ENCODE measurements at regions not wholly inside any gene's neighbourhood (a gene's known extent, or its start where the extent isn't known, plus 50 kb on each side); places are given as distances from the start of the nearest gene placed in this dataset.
"Not testable (repeated sequence)": the region's sequence is repeated elsewhere in the genome, so short reads cannot be mapped to it uniquely, and the experiment has no call there.

DNA sequence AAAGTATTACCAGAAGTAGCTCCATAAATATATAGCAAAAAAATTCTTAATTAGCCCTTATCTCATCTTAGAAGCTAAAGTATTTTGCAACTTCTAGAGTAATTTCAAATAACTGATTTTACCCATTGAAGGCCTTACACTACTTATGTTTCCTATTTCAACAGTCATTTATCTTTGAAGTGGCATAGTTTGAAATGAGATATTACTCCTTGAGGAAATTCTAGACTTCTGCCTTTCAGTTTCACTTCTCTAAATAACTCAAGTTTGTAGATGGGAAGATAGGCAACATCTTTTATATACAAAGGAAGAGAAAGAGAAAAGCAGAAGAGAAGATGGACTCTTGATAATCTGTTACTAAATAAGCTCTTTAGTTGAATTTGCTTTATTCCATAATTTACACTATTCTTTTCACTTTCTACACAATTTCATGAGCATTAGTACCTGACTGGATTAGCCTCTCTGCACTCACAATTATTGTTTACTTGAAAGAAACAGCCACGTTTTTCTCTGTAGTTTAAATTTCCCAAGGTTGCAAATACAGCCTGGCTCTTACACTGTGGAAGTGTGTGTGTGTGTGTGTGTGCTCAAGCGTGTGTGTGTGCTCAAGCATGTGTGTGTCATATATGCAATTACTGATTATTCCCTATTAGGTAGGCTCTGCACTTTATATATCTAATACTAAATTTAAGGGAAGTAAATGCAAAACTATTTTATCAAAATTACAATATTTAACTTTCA, 60.6 kb upstream of the EMB start:
- DNase-seq = no peak

DNA sequence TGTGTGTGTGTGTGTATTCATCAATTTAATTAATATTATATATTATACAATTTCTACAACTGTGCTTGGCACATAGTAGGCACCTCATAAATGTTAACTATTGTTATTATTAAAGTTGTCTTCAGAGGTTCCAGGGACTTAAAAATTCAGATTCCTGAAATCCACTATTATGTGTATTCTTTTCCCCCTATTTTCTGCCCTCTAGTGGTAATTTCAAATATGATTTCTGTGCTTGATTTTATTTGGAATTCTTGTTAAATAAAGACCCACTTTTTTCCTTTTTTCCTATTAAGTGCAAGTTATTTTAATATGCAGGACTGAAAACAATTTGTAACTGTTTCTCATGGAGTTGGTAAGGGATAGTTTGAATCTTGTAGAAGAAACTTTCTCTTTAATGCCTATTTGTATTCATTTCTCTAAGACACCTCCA, 72.0 kb upstream of the EMB start:
- DNase-seq = not testable (repeated sequence)

DNA sequence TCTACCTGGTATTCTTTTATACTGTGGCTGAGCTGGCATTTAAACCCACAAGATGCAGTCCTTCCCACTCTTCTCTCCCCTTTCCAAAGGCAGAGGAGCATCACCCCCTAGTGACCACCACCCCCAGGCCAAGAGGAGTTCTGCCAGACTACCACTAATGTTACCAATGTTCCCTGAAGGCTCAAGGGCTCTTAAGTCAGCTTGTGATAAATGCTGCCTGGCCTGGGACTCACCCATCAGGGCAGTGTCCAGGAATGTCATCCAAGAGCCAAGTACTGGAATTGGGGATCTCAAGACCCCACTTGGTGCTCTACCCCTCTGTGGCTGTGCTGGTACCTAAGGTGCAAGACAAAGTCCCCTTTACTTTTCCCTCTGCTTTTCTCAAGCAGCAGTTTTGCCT, 80.0 kb upstream of the EMB start:
- DNase-seq = not testable (repeated sequence)

DNA sequence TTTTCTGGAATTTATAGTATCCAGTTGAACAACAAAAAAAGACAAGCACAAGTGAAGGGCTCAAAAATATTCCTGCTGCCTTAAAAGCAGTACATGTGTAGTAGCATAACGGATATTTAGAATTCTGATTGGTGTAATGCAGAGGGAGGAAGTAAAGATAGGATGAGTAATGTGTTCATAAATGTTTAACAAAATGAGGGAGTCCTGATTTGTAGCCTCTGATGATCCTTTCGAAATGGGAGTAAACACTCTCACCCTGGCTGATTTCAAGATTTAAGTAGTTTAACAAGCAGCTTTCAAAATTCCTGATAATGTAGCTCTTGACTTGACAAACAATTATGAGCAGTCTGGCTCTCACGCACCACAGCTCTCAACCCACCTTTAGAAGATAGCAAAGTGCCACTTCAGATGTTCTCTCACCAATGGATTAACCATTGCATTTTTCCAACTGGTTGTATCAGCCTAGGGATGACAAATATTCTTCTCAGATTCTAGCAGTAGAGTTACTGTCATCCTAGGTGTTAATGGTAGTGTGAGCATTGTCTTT, 86.5 kb upstream of the EMB start:
- DNase-seq = peak; percentile 73

DNA sequence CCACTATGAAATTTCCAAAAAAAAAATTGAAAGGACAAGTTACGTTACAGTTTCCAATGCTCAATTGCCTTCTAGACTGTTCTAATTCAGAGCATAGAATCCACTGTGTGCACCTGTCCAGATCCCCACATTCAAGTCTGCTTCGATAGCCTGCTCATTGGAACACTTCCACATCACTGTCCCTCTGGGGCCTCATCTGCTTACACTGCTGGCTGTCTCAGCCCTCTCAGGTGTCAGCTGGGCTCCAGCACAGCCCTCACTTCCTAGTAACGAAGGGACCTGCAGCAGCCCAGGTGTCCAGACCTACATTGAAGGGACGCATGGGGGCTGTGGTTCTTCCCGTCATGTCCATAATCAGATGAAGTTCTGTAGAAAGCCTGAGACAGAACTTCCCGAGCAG, 94.3 kb upstream of the EMB start:
- no peak for DNase-seq

DNA sequence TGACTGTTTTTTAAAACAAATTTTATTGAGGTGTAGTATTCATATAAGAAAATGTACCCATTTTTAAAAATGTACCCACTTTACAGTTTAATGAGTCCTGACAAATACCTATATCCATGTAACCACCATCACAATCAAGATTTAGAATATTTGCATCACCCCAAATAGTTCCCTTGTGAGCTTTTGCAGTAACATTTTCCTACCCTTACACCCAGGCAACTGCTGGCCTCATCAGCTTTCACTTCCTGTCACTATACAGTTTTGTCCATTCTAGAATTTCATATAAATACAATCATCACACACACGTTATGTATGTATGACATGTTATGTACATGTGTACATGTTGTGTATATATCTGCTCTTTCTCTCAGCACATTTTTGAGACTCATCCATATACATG, 96.4 kb upstream of the EMB start:
- not testable (repeated sequence) for DNase-seq

DNA sequence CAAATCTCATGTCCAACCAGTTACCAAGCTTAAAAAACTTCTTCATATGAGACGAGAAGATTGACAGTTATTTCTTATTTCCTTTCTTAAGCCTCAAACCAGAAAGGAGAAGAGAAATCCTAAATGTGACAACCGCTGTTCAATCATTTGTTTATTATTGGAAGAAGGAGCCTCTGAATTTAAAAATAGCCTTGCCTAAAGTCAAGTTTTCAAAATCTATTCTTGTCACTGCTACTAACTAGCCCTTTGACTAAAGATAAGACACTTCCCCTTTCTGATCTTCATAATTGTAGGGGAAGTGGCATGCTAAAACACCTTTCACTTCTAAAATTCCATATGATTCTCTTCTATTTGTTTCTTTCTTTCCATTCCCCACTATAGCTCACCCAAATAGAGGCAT, 106.2 kb upstream of the EMB start:
- no peak for DNase-seq

DNA sequence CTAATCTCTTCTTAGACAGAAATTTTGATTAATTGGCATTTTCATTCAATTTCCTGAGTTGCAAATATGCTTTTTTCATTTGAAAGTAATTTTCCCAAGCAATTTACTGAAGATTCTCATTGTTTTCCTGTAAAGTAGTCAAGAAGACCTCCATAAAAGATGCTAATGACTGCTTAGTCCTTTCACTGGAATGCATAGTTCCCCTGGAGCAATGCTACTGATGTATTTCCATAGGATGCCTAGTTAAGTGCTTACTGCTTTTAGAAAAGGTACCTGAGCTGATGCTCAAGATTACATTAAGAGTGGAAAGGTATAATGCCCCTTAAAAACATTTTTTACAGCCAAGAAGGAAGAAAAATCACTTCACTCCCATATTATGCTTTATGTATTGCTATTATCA, 109.2 kb upstream of the EMB start:
- no peak for DNase-seq

DNA sequence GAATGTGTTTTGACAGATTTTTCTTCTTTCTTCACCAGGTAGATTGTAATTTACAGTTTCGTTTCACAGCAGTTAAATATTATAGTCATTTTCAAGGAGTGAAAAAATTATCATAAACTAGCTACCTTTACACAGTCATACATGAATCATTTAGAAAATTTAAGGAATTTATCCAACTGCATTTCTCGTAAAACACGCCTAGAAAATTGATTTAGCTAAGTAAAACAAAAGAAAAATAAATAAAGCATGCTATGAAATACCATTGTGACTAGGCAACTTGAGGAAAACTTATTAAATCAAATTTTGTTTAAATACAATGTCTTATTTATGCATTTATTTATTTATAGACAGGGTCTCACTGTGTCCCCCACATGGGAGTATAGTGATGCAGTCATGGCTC, 109.9 kb upstream of the EMB start:
- DNase-seq = no peak

DNA sequence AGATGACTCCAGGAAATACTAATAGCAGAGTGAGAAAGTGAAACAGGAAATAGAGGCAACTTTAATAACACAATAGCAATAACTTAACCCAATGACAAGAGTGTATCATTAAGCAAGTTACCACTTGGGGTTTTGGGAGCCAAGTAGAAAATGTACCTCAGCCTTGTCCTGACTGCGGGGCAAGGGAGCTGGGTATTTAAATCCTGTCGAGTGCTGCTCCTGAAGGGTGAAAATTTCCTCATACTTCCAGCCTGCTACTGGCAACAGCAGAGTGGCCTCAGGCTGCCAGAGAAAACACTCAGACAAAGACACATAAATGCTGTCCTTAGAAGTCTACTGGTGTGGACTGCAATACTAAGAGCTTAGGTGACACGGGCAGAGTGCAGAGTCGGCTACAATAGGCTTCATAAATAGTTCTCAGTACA, 112.5 kb upstream of the EMB start:
- DNase-seq = no peak

DNA sequence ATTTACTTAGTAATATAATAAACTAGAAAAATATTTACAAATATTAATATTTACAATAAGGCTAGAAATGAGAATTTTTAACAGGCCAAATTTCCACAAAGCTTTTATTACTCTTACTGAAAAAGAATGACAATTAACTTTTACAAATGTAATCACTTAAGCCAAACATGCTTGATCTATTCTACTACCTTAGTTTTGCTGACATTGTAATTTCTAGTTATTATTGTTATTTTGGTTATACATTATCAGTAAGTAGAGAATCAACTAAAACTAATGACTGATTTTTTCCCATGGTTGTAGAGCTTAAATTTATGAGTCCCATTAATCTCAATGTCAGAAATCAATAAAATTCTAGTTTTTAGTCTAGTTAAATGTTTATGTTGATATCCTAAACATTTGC, 107.8 kb upstream of the PARP8 start:
- DNase-seq = not testable (repeated sequence)

DNA sequence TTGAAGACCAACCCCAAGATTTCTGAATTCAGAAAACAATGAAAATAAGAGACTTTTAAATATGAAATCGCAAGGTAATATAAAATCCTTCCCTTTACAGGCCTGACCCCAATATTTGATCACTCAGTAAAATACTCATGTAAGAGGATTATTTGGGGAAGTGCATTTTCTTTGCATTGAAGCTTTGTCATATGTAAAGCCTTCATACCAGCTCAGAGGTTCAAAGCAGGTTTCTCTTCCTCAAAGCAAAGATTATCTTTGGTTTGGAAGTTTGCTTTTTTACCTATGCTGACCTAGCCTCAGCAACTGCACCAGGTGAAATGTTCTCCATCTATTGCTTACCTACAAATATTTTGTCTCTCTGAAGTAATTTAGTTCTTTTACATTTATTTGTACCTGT, 106.5 kb upstream of the PARP8 start:
- DNase-seq = no peak

DNA sequence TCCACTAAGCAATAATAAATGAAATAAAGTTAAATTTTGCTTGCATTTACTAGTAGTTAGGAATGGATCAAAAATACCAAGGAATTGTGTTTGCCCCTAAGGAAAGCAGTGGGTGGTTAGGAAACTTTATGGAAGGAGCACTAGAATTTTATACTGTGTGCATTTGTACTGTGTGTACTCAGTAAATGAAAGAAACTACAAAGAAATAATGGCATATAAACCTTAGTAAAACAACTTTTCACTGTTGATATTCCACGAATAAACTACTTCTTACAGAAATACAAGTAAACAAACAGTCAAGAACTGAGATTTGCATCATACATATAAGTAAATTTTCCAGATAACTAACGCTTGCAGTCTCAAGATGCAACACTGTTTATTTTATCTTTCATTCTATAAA, 103.7 kb upstream of the PARP8 start:
- no peak for DNase-seq

DNA sequence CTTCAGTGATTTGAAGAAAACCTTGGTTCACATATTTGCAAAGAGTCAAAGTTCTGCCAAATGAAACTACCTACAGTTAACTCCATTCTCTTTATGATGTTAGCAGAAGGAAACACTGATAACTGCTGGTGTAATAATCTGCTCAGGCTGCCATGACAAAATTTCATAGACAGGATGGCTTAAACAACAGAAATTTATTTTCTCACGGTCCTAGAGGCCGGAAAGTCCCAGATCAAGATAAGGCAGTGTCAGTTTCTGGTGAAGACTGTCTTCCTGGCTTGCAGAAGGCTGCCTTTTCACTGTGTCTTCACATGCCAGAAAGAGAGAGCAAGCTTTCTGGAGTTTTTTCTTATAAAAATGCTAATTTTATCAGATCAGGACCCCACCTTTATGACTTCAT, 102.4 kb upstream of the PARP8 start:
- no peak for DNase-seq

DNA sequence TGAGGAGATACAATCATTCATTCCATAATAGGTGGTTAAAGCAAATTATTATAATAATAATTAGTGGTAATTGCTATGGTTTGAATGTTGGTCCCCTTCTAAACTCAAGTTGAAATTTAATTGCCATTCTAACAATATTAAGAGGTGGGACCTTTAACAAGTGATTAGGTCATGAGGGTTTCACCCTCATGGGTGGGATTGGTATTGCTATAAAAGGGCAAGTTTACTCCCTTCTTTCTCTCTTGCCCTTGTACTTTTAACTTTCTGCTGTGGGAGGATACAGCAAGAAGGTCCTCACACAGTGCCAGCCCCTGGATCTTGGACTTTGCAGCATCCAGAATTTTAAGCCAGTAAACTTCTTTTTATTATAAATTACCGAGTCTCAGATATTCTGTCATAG, 101.9 kb upstream of the PARP8 start:
- no peak for DNase-seq

DNA sequence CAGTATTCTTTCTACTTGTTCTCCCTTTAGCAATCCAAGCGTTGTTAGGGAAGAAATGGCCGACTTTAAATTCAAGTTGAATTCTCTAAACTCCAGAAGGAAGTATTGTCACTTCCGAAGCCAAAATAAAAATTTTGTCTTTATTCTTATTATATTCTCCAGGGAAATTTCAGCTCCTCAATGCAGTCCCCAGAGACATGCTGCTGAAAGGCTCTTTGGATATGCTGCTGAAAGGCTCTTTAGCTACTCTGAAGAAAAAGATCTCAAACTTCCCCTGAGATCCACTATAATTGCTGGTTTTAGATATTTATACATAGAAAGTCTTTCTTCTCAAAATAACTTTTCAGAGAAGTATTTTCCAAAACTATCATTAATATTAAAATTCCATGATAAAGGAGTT, 92.3 kb upstream of the PARP8 start:
- DNase-seq = no peak

DNA sequence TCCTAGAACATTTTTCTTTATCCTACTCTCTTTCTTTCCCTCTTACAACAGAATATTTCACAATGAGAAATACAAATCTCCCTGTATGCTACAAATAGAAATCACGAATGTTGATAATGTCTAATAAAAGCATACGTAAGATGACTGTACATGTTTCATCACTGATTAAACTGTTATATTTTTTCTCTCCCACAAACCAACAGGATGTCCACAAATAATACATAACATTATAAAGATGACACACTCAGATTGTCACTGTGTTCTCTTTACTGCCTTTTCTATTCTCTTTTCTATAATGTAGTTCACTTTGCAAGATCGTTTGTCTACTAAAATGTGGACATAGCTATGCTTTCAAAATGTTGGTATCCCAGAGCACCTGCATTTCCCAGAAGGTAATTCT, 90.7 kb upstream of the PARP8 start:
- DNase-seq = no peak

DNA sequence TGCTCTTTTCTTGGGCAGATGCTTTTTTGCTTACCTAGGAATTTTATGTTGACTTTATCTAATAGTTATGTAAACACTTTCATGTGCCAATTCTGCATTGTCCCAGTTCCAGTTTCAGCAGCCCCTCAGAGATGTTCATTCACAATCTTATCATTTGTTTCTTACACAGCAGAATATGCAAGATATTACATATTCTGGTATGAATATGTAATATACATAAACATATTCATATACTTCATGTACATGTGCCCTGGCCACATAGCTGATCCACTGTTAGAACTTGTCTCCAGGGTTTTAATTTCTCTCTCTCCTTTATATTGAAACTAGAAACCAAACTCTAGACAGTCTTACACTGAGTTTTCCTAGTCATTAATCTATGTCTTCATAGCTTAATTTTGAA, 90.2 kb upstream of the PARP8 start:
- peak; percentile 24 for DNase-seq

DNA sequence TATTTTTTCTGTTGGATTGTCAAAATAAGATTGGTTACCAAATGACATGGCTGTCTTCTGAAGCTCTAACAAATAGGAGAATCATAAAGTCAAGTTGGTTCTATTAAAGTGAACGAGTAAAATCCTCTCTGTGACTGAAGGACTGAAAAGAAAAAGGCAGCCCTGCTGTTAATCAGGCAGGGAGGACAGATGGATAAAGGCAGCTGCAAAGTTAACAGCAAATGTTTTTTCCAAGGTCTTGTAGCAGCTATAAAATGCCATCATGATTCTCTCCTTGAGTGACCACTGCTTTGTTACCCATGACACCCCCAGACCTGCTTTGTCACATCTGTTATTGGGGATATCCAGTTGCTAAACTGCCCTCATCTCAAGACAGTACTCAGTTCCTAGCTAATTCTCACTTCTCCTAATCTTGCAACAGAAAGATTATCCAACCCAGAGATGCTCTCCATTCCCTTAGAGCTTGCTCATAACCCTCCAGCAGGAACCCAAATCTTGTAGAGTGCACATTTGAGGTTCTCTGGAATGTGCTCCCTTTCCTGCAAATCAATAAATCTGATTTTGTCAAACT, 89.7 kb upstream of the PARP8 start:
- no peak for DNase-seq

DNA sequence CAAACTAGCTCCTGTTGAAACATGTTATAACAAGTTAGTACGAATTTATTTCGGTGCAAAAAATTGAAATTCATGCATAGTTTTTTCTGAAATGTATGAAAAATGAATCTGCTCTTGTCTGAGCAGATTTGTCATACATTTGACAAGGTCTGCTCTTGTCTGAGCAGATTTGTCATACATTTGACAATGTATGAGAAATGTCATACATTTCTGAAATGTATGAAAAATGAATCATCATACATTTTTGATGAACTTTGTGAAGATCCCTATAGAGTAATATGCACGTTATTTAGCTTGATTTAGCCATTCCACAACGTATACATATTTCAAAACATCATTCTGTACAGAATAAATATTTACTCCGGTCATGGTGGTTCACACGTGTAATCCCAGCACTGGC, 85.9 kb upstream of the PARP8 start:
- no peak for DNase-seq

DNA sequence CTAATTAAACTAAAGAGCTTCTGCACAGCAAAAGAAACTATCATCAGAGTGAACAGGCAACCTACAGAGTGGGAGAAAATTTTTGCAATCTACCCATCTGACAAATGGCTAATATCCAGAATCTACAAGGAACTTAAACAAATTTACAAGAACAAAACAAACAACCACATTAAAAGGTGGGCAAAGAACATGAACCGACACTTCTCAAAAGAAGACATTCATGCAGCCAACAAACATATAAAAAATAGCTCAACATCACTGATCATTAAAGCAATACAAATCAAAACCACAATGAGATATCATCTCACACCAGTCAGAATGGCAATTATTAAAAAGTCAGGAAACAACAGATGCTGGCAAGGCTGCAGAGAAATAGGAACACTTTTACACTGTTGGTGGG, 84.6 kb upstream of the PARP8 start:
- not testable (repeated sequence) for DNase-seq

DNA sequence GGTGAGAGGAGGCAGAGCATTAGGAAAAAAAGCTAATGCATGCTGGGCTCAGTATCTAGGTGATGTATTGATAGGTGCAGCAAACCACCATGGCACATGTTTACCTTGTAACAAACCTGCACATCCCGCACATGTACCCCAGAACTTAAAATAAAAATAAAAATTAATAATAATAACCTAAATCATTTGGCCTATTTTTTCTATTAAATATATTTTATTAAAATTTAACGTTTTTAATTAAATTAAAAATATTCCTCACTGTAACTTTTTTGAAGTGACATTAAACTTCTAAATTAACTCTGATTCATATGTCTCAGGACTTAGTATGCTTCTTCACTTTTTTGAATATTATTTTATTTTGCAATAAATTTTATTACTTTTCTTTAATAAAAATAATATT, 83.7 kb upstream of the PARP8 start:
- DNase-seq = no peak

DNA sequence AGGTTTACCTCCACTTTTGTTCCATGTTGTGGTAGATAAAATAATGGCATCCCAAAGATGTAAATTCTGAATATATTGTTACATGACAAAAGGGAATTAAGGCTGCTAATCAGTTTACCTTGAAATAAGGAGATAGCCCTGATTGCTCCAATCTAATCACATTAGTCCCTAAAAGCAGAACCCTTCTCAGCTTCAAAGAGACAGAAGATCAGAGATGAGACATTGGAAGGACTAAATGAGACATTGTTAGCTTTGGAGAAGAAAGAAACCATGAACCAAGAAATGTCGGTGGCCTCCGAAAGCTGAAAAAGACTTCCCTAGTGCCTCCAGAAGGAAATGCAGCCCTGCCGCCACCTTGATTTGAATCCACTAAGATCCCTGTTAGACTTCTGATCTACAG, 82.8 kb upstream of the PARP8 start:
- DNase-seq = no peak

DNA sequence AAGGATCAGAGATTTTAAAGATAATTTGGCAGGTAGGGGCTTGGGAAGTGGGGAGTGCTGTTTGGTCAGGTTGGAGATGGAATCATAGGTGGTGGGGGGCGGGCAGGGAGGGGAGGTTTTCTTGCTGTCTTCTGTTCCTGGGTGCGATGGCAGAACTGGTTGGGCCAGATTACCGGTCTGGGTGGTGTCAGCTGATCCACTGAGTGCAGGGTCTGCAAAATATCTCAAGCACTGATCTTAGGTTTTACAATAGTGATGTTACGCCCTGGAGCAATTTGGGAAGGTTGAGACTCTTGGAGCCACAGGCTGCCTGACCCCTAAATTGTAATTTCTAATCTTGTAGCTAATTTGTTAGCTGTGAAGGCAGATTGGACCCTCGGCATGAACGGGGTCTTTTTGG, 78.0 kb upstream of the PARP8 start:
- not testable (repeated sequence) for DNase-seq

Measured in DMS79 treated with DMSO at 0.1 percent for 48 hours (cell line).